ENCODE measurements at regions not wholly inside any gene's neighbourhood (a gene's known extent, or its start where the extent isn't known, plus 50 kb on each side); places are given as distances from the start of the nearest gene placed in this dataset.

DNA sequence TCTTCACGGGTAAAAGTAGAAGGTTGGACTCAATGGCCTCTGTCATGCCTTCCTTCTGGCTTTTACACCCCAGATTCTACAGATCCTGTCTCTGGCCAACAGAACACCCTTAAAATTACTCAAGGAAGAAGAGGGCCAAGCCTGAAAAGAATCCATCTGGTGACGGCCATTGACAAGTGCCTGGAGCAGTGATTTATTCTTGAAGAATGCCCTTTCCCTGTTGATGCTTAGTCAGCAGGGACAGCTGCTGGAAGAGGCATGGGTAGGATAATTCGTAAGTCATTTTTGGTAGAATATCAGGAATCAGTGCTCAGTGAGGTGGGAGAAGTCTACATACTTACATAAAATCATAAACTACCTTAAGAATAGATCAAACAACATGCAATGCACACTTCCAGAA lies 397.9 kb downstream of the SAMD5 start:
- DNase-seq (ENCODE audit: low read depth in 1 of 2, low spot score in 1 of 2) = no peak
- TF ChIP-seq CTCF (IDR thresholded peaks at IDR 0.05; ENCODE audit: low read depth, low read length) = no peak
- no peak overlapping the region for H3K27ac ChIP-seq
- no peaks in the 10 kb centered on the region for H3K36me3 ChIP-seq
- no peaks in the 10 kb centered on the region for H3K9me3 ChIP-seq (ENCODE audit: low read depth)
- H3K27me3 ChIP-seq = no peaks in the 10 kb centered on the region
- H3K4me1 ChIP-seq (ENCODE audit: low read depth) = no peaks in the 10 kb centered on the region
- H3K4me3 ChIP-seq = no peak overlapping the region

GRCh38 chr6:147909640-147910039 lies 401.1 kb downstream of the SAMD5 start:
- H3K27me3 ChIP-seq = no peaks in the 10 kb centered on the region
- no peaks in the 10 kb centered on the region for H3K4me1 ChIP-seq (ENCODE audit: low read depth)
- TF ChIP-seq CTCF (IDR thresholded peaks at IDR 0.05; ENCODE audit: low read depth, low read length) = no peak
- H3K4me3 ChIP-seq = no peak overlapping the region
- no peaks in the 10 kb centered on the region for H3K36me3 ChIP-seq
- H3K27ac ChIP-seq = no peak overlapping the region
- no peak for DNase-seq (ENCODE audit: low read depth in 1 of 2, low spot score in 1 of 2)
- no peaks in the 10 kb centered on the region for H3K9me3 ChIP-seq (ENCODE audit: low read depth)

GRCh38 chr6:147910281-147910680 lies 401.8 kb downstream of the SAMD5 start:
- TF ChIP-seq CTCF (IDR thresholded peaks at IDR 0.05; ENCODE audit: low read depth, low read length) = no peak
- no peaks in the 10 kb centered on the region for H3K27me3 ChIP-seq
- H3K4me3 ChIP-seq = no peak overlapping the region
- no peaks in the 10 kb centered on the region for H3K9me3 ChIP-seq (ENCODE audit: low read depth)
- H3K36me3 ChIP-seq = no peaks in the 10 kb centered on the region
- no peak for DNase-seq (ENCODE audit: low read depth in 1 of 2, low spot score in 1 of 2)
- no peak overlapping the region for H3K27ac ChIP-seq
- no peaks in the 10 kb centered on the region for H3K4me1 ChIP-seq (ENCODE audit: low read depth)

DNA sequence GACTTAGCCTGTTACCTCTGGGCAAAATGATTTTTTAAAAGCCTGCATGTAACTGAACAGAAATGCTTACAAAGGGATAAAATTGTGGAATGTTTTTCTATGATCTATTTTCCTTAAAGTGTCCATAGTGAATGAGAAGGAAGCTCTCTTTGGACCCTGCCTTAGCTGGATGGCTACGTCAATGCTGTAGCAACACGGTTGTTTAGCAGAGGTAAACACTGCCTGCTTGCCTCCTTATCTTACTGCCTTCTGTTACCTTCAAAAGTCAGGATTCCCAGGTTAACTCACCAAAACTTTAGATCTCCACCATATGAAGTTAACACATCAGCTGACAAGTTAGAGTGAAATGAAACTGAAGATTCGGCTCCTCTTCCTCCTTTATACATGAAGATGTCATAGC lies 402.6 kb downstream of the SAMD5 start:
- no peaks in the 10 kb centered on the region for H3K9me3 ChIP-seq (ENCODE audit: low read depth)
- TF ChIP-seq CTCF (IDR thresholded peaks at IDR 0.05; ENCODE audit: low read depth, low read length) = no peak
- H3K4me1 ChIP-seq (ENCODE audit: low read depth) = no peaks in the 10 kb centered on the region
- H3K4me3 ChIP-seq = no peak overlapping the region
- H3K27ac ChIP-seq = no peak overlapping the region
- no peak for DNase-seq (ENCODE audit: low read depth in 1 of 2, low spot score in 1 of 2)
- no peaks in the 10 kb centered on the region for H3K36me3 ChIP-seq
- H3K27me3 ChIP-seq = no peaks in the 10 kb centered on the region

- Histone ChIP-seq H3K27ac (no peak overlapping the region), H3K9me3 (ENCODE audit: low read depth) (no peaks in the 10 kb centered on the region), H3K4me1 (ENCODE audit: low read depth) (no peaks in the 10 kb centered on the region), H3K36me3 (no peaks in the 10 kb centered on the region), H3K27me3 (no peaks in the 10 kb centered on the region), H3K4me3 (no peak overlapping the region)
- TF ChIP-seq CTCF (IDR thresholded peaks at IDR 0.05; ENCODE audit: low read depth, low read length) = no peak
- DNase-seq (ENCODE audit: low read depth in 1 of 2, low spot score in 1 of 2) = no peak
Observed at GRCh38 chr6:147911686-147912085, 403.2 kb downstream of the SAMD5 start.

DNA sequence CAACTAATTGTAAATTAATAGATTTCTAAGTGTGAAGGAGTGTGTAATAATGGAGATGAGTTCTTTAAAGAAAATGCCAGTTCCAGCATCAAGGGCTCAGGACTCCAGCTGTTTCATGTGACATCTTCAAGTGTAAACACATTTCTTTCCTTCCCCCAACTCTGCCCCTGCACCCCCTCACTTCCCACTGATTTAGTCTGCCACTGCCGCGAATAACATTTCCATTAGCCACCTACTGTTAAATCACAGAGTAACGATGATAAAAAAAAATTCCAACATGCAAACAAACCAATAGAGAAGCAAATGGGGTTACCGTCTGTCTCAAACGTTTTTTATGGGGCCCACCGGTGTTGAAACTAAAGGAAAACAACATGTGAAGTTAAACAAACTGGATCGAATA lies 414.3 kb downstream of the SAMD5 start:
- Histone ChIP-seq H3K27ac (no peak overlapping the region), H3K4me1 (ENCODE audit: low read depth) (no peaks in the 10 kb centered on the region), H3K4me3 (no peak overlapping the region), H3K36me3 (no peaks in the 10 kb centered on the region), H3K9me3 (ENCODE audit: low read depth) (no peaks in the 10 kb centered on the region), H3K27me3 (no peaks in the 10 kb centered on the region)
- TF ChIP-seq CTCF (IDR thresholded peaks at IDR 0.05; ENCODE audit: low read depth, low read length) = no peak
- no peak for DNase-seq (ENCODE audit: low read depth in 1 of 2, low spot score in 1 of 2)

All from cardiac muscle cell (in vitro differentiated cells and primary cell).